Ramos (cell line): ENCODE measurements at regions not wholly inside any gene's neighbourhood (a gene's known extent, or its start where the extent isn't known, plus 50 kb on each side); places are given as distances from the start of the nearest gene placed in this dataset.
"Not testable (repeated sequence)": the region's sequence is repeated elsewhere in the genome, so short reads cannot be mapped to it uniquely, and the experiment has no call there.

ENCODE experiments used
- in situ Hi-C: fragments of 300-500 bp; cut with MboI; formaldehyde crosslinking; loops from one replicate; pipeline ENCODE4 v1.14.3; 2022; ENCODE audit warnings: low sequenced_read_pairs; ENCODE audit not compliant: unreplicated experiment

DNA sequence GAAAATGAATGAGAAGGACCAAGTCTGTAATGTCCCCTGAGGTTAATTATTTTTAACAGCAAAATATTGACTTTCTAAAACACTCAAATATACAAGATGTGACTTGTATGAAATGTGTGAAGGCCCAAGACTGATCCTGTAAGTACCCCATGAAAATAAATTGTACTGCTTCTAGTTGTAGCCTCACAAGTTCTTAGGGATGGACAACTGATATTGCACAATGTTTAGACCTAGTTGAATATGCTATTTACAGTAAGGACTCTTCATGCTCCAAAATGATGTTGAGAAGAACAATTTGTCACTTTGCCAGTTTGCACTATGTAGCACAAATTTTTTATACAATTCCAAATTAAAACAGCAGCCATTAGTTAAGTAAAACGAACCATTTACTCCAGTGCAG is 139.7 kb upstream of the GDNF start:
- in situ Hi-C loops = no loop called here

DNA sequence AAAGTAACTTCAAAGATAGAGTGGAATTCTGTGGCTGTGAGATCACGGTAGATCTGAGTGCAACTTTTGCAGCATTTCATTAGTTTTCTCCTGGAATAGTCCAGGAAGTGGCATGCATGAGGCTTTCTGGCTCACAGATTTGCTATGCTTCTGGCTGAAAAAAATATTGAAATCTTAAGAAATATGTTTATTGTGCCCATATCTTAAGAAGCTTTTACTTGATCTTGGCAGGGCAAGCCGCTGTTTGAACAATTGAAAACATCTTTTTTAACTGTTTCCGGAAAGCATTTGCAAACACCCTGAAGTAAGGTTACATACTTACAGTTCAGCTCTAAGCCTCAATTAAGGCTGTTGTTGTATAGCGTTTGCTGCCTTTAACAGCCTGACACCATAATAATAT is 135.7 kb upstream of the GDNF start:
- in situ Hi-C loops = no loop called here

GRCh38 chr5:37971483-37972024 is 131.7 kb upstream of the GDNF start:
- in situ Hi-C loops = no loop called here

- in situ Hi-C loops = no loop called here
These were observed 127.0 kb upstream of the GDNF start for GRCh38 chr5:37966871-37967270.

GRCh38 chr5:37966291-37966690 is 126.5 kb upstream of the GDNF start:
- in situ Hi-C loops = no loop called here

DNA sequence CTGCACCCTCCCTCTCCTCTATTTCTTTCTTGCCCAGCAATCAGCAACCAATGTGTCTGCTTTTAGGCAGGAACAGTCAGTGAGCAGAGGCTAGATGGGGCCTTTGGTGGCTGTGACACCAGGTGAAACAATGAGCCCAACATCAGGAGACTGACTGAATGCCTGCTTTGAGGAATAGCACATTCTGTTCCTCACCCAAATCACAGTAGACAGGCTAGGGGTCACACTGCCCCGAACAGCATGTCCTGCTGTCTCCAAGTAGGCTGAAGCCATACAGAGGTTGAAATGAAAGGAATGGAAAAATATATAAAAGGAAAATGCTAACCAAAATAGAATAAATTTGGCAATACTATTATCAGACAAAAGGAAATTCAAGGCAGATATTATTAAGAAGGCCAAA is 122.5 kb upstream of the GDNF start:
- in situ Hi-C loops = no loop called here

- in situ Hi-C loops = no loop called here
These were observed 117.4 kb upstream of the GDNF start for GRCh38 chr5:37957218-37957617.

- in situ Hi-C loops = no loop called here
These were observed 115.9 kb upstream of the GDNF start for GRCh38 chr5:37955748-37956147.

GRCh38 chr5:37954561-37954960 is 114.7 kb upstream of the GDNF start:
- in situ Hi-C loops = no loop called here

- in situ Hi-C loops = no loop called here
These were observed 112.3 kb upstream of the GDNF start for GRCh38 chr5:37951946-37952721.

DNA sequence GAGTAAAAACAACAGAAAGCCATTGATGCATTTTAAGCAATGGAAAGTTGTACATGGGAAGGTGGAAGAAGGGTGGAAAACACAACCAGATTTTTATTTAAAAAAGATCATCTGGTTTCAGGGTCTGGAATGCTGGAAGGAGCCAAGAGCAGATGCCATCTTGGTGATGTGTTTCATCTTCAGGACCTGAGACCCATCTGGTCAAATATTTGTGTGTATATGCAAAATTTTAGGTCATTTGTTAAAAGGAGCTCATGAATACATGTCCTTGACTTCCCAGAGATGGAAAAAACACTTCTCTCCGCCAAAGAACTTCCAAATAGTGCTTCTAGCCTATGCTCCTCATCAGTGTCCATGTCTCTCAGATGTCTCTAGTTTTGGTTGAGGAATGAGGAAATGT is 110.6 kb upstream of the GDNF start:
- in situ Hi-C loops = no loop called here

GRCh38 chr5:37945446-37945845 is 105.6 kb upstream of the GDNF start:
- in situ Hi-C loops = no loop called here

DNA sequence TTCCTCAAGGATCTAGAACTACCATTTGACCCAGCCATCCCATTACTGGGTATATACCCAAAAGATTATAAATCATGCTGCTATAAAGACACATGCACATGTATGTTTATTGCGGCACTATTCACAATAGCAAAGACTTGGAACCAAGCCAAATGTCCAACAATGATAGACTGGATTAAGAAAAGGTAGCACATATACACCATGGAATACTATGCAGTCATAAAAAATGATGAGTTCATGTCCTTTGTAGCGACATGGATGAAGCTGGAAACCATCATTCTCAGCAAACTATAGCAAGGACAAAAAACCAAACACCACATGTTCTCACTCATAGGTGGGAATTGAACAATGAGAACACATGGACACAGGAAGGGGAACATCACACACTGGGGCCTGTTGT is 103.3 kb upstream of the GDNF start:
- in situ Hi-C loops = not testable (repeated sequence)

GRCh38 chr5:37940931-37941623 is 101.2 kb upstream of the GDNF start:
- in situ Hi-C loops = no loop called here

DNA sequence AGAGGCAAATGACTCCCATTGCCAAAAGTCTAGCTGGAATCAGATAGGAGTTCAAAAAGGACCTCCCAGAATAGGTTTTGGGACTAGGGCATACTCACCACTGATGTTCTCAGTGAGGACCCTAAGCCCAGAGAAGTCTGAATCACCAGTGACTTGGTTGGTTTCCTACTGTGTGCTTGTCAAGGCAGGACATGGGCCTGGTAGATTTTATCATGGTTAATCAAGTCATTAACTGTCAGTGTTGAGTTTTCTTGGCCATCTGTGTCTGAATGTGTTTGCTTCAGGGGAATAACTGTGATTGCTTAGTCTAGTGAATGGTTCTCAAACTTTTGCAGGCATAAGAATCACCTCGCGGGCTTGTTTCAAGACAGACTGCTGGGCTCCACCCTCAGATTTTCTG is 99.0 kb upstream of the GDNF start:
- in situ Hi-C loops = no loop called here

DNA sequence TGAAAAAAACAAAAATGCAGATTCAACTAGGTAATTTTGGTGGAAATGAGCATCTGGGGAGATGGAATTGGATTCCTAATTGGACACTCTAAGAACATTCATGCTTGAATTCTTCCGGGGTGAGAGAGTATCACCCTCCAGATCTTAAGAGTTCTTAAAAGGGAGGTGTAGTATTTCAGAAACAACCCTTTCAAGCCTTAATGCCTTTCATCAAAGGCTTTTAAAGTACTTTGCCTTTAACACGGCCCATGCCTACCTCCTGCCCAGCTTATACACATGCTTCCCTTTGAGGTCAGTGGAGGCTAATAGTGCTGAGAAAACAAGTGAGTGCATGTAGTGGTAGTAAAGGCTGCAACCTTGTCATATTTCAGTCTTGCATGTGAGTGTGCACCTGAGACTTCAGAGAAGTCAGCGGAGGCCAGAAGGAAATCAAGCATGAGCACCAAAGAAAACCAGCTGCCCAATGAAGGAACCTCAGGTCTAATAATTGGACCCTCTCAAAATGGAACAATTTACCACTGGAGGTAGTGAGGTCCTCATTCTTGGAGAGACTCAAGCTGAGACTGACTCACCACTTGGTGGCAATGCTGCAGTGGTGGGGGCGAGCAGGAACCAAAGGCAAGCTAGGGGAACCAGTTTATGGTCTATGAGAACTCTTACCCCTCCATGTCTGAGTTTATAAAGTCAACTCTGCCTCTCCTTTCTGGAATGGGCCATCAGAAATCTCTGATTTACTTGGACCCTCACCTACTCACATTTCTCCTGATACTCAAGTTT is 98.4 kb upstream of the GDNF start:
- in situ Hi-C loops = no loop called here

DNA sequence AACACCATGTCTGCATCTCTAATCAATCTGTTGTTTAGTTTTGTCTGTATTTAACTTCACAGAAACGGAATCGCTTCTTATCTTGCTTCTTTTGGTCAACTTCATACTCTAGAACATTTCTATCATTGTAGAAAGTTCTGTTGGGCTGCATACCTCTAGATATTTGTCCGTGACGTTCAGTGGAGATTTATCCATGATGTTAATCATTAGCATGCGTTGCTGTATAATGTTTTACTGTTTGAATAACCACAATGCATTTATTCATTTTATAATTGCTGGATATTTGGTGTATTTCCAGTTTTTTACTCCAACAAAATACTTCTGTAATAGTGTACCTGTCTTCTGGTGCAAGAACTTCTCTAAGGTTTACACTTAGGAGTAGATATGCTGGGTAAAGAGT is 96.2 kb upstream of the GDNF start:
- in situ Hi-C loops = no loop called here

DNA sequence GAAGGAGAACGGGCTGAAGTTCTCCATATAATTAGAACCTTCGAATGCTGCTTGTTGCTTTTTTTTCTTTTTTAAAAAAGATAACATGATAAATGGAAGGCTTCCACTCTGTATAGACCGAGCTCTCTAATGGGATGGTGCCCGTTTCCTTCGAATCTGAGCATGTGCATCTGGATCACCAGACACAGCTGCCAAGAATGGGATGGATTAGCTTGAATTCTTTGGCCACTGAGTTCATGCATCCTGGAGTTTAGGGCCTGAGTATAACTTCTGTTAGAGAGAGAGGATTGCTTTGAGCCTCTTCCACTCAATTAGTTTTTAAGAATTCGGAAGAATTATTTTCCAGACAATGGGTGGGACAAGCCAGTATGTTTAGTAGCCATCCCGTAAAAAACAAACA is 93.7 kb upstream of the GDNF start:
- in situ Hi-C loops = no loop called here

DNA sequence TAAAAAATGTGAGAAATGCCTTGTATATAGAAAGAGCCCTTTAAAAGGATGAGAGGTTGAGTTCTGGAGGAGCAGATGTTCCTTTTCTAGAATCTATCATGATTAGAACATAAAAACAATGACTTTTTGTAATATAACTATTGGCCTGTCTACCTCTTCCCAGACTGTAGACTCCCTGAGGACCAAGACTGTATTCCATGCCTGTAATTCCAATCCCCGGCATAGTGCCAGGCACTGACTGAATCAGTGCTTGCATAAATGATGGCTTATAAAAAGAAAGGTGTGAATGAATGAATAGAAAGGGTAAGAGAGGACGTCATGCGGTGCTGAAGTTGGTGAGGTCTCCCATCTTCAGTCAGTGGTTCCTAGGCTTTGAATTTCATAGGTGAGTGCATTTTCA is 92.6 kb upstream of the GDNF start:
- in situ Hi-C loops = no loop called here

DNA sequence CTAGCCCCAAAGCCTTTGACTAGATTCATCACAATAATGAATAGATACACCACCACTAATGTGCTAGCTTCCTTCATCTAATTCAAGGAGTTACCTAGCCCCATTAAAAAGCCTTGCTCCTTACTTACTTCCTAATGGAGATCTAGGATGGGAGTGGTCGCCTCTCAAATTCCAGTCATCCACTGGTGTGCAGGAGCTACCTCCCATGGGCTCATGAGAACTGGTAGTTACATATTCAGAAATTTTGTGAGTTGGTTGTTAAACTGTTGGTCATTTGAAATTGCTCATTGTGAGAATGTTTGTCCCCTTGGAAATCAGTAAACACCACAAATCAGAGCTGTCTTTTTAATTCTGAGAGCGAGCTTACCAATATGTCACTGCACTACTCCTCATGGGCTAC is 91.7 kb upstream of the GDNF start:
- in situ Hi-C loops = no loop called here

DNA sequence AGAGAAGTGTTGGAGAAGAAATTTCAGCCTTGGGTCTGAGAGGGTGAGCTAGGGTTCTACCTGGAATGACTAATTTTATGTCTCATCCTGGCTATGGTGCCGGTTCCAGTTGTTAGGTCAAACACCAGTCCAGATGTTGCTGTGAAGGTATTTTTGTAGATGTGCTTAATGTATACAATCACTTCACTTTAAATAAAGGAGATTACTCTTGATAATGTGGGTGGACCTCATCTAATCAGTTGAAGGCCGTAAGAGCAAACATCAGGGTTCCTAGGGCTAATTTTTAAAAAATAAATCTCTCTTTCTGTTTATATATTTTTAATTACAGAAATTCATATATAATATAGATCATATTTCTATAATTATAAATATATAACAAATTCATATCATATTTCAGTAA is 90.5 kb upstream of the GDNF start:
- in situ Hi-C loops = no loop called here
